ENCODE measurements at regions not wholly inside any gene's neighbourhood (a gene's known extent, or its start where the extent isn't known, plus 50 kb on each side); places are given as distances from the start of the nearest gene placed in this dataset.

DNA sequence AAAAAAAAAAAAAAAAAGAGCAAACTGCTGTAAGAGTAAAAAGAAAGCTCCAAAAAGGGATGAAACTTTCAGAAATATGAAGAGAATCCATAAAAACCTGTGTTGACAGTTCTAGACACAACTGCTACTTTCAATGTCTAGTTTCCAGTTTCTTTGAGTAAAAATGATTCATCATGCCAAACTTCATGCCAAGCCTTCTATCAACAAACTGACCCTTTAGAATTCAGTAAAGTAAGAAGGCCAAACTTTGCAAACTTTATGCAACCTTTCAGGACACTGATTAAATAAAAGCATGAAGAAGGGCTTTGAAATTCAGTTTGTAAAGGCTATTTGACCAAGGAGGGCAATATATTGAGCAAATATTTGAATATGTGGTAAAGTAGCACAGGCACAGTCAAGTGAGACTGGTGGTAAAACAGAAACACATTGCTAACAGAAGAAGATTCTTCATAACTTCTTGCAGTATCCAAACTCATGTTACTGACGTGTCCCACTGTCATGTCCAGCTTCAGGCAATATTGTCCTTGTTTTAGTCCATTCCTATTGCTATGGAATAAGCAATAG, 56.3 kb upstream of the CFAP20DC start:
- DNase-seq, result no peak
- H3K4me3 Mint-ChIP-seq, result no peak overlapping the region
- no peaks in the 10 kb centered on the region for H3K36me3 Mint-ChIP-seq (ENCODE audit: low read depth)
- intact Hi-C loops (cut with micrococcal nuclease), result no loop called here
- no peak overlapping the region for H3K27ac Mint-ChIP-seq
- CTCF ChIA-PET, result interaction anchor here (0.6 kb wide), 1 partner anchor 185 kb away, joined by 3 read pairs; no protein-coding TSS in a partner anchor
- no peaks in the 10 kb centered on the region for H3K9me3 Mint-ChIP-seq
- H3K4me1 Mint-ChIP-seq (ENCODE audit: low read depth), result no peaks in the 10 kb centered on the region
- H3K27me3 Mint-ChIP-seq (ENCODE audit: low read depth), result no peaks in the 10 kb centered on the region

DNA sequence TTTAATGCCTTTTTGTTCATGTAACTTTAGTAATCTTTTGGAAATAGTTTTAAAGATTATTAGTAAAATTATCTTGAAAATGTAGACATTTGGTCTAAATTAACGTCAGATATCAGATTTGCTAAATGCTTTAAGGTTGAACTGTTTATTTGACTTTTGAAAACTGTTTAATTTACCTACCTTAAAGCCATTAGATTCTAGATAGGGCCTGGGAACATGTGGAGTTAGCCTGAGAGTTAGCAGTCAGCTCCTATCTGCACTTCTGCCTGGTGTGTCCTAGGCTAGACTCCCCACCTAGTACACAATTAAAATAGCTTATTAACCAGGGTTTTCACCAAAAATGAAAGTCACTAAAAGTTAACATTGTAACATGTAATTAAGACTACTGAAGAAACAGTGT, 53.7 kb upstream of the CFAP20DC start:
- no peak overlapping the region for H3K4me3 Mint-ChIP-seq
- H3K4me1 Mint-ChIP-seq (ENCODE audit: low read depth), result no peaks in the 10 kb centered on the region
- H3K27ac Mint-ChIP-seq, result no peak overlapping the region
- no peaks in the 10 kb centered on the region for H3K9me3 Mint-ChIP-seq
- H3K36me3 Mint-ChIP-seq (ENCODE audit: low read depth), result no peaks in the 10 kb centered on the region
- CTCF ChIA-PET, result no interaction called here
- no peak for DNase-seq
- intact Hi-C loops (cut with micrococcal nuclease), result no loop called here
- H3K27me3 Mint-ChIP-seq (ENCODE audit: low read depth), result peaks cover 6% of the 10 kb centered on the region

DNA sequence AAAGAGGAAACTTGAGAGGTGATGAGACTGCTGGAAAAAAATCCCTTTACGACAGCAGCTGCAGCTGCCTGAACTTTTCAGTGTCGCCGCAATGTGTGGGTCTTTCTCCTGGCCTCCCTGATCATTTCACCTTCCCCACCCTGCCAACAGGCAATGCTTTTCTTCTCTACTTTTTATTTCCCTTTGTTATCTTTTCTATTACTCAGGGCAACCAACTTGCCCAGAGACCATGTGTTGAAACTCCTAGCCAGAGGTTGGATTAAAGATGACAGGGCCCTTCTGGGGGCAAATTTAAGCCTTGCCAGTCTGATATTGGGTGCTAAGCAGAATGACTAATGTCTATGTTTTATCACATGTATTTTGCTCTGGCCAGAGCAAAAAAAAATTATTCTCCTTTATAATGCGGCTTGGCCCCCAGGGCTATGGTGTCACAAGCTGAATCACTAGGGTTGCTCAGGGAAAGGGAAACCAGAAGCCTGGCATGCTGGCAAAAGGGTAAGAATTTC, 51.5 kb upstream of the CFAP20DC start:
- intact Hi-C loops (cut with micrococcal nuclease), result no loop called here
- CTCF ChIA-PET, result interaction anchor here (0.5 kb wide), 1 partner anchor 884 kb away, joined by 3 read pairs; no protein-coding TSS in a partner anchor
- Mint-ChIP-seq H3K9me3 (peaks cover 13% of the 10 kb centered on the region), H3K4me1 (ENCODE audit: low read depth) (no peaks in the 10 kb centered on the region), H3K27ac (no peak overlapping the region), H3K36me3 (ENCODE audit: low read depth) (peaks cover 2% of the 10 kb centered on the region), H3K4me3 (no peak overlapping the region), H3K27me3 (ENCODE audit: low read depth) (peaks cover 17% of the 10 kb centered on the region)
- no peak for DNase-seq

Data from activated naive CD4-positive, alpha-beta T cell treated with anti-CD3 and anti-CD28 coated beads for 36 hours (primary cell).